Esophagus squamous epithelium (tissue), 5 donors: ENCODE measurements at regions not wholly inside any gene's neighbourhood (a gene's known extent, or its start where the extent isn't known, plus 50 kb on each side); places are given as distances from the start of the nearest gene placed in this dataset.

Source experiments
- DNase-seq: peaks from one replicate; lab custom pipeline; 2025; lab: John Stamatoyannopoulos, UW
- H3K27ac ChIP-seq, 4 donors: fragments of 200-600 bp; sonication (generic); one replicate each; pipeline ENCODE4 v1.5.1; 2016 to 2019; ENCODE audit warnings: mild to moderate bottlenecking in 1 of 4
- H3K27me3 ChIP-seq, 4 donors: fragments of 200-600 bp; sonication (generic); 1 replicate in 3 of 4; 2 replicates in 1 of 4; pipeline versions ENCODE4 v1.5.1 to v1.6.0; 2017 to 2021; ENCODE audit warnings: antibody characterized with exemption in 1 of 4
- H3K36me3 ChIP-seq, 3 donors: fragments of 200-600 bp; sonication (generic); one replicate each; pipeline ENCODE4 v1.5.1; 2016 to 2019
- H3K4me1 ChIP-seq, 3 donors: fragments of 200-600 bp; sonication (generic); one replicate each; pipeline ENCODE4 v1.5.1; 2017 to 2019
- H3K4me3 ChIP-seq, 4 donors: fragments of 200-600 bp; sonication (generic); 1 replicate in 3 of 4; 2 replicates in 1 of 4; pipeline ENCODE4 v1.5.1; 2016 to 2019; ENCODE audit warnings: mild to moderate bottlenecking in 2 of 4, moderate library complexity in 1 of 4
- H3K9me3 ChIP-seq, 3 donors: fragments of 200-600 bp; sonication (generic); one replicate each; pipeline ENCODE4 v1.5.1; 2016 to 2019
- CTCF ChIP-seq, 6 experiments: fragments of 450-650 bp in 4 of 6; fragments of 200-600 bp in 2 of 6; sonication (generic) in 2 of 6; IDR thresholded peaks; one replicate each; pipeline ENCODE4 v1.5.1; 2016 to 2019; ENCODE audit warnings: antibody characterized with exemption in 6 of 6, mild to moderate bottlenecking in 4 of 6, moderate library complexity in 4 of 6
- POLR2A ChIP-seq, 4 donors: fragments of 450-650 bp; IDR thresholded peaks; one replicate each; pipeline ENCODE4 v1.6.1; 2017; ENCODE audit warnings: antibody characterized with exemption in 4 of 4, mild to moderate bottlenecking in 4 of 4, moderate library complexity in 3 of 4
- WGBS, 2 donors: methylation state at CpG; one replicate each; pipeline ENCODE4 v1.1.5; 2018; 5-methylcytosine and 5-hydroxymethylcytosine counted together
- intact Hi-C: fragments of 100-400 bp; cut with DNase I; formaldehyde crosslinking; loops from one replicate; pipeline ENCODE4 v1.15.0; 2022
- donor health status: DM: yes; HTN: yes; CAD: no.

GRCh38 chrX:45783002-45783401 is 582.3 kb upstream of the DIPK2B start:
- no peak overlapping the region for H3K4me3 ChIP-seq
- 60 to 79% methylated on average over 5 to 6 of the region's 6 CpGs for WGBS, 2 donors
- no peak for DNase-seq
- peak overlapping the region in 1 of 4 donors; percentile 54 for H3K27ac ChIP-seq
- H3K27me3 ChIP-seq, result no peaks in the 10 kb centered on the region
- H3K4me1 ChIP-seq, result peaks cover 0 to 76% (median 7%) of the 10 kb centered on the region in 3 donors
- no peak for TF ChIP-seq POLR2A (IDR thresholded peaks at IDR 0.05)
- no peak for TF ChIP-seq CTCF (IDR thresholded peaks at IDR 0.05)
- H3K36me3 ChIP-seq, result no peaks in the 10 kb centered on the region
- no peaks in the 10 kb centered on the region for H3K9me3 ChIP-seq
- intact Hi-C loops, result no loop called here

- no peaks in the 10 kb centered on the region for H3K27me3 ChIP-seq
- H3K9me3 ChIP-seq, result no peaks in the 10 kb centered on the region
- WGBS, 2 donors, result 25 to 39% methylated on average over 3 of the region's 4 CpGs
- intact Hi-C loops, result no loop called here
- no peaks in the 10 kb centered on the region for H3K36me3 ChIP-seq
- DNase-seq, result no peak
- no peak overlapping the region for H3K4me3 ChIP-seq
- H3K4me1 ChIP-seq, result peaks cover 0 to 77% (median 7%) of the 10 kb centered on the region in 3 donors
- TF ChIP-seq CTCF (IDR thresholded peaks at IDR 0.05) (peak in 1 of 6 experiments; percentile 29), POLR2A (IDR thresholded peaks at IDR 0.05) (no peak)
- H3K27ac ChIP-seq, result peak overlapping the region; percentile 11 to 54 (median 29)
Observed at GRCh38 chrX:45781901-45782553, 581.4 kb upstream of the DIPK2B start.

GRCh38 chrX:45778616-45779015 is 577.9 kb upstream of the DIPK2B start:
- TF ChIP-seq CTCF (IDR thresholded peaks at IDR 0.05), result no peak
- no peak for TF ChIP-seq POLR2A (IDR thresholded peaks at IDR 0.05)
- 14 to 35% methylated on average over 1 of the region's 1 CpG for WGBS, 2 donors

GRCh38 chrX:45777366-45777765 is 576.7 kb upstream of the DIPK2B start:
- TF ChIP-seq CTCF (IDR thresholded peaks at IDR 0.05), result no peak
- no peak for TF ChIP-seq POLR2A (IDR thresholded peaks at IDR 0.05)
- no peaks in the 10 kb centered on the region for H3K36me3 ChIP-seq
- intact Hi-C loops, result no loop called here
- no peaks in the 10 kb centered on the region for H3K27me3 ChIP-seq
- H3K27ac ChIP-seq, result no peak overlapping the region
- no peaks in the 10 kb centered on the region for H3K9me3 ChIP-seq
- no peak for DNase-seq
- peaks cover 0 to 97% (median 7%) of the 10 kb centered on the region in 3 donors for H3K4me1 ChIP-seq
- WGBS, 2 donors, result 46 to 58% methylated on average over 2 to 3 of the region's 3 CpGs
- H3K4me3 ChIP-seq, result no peak overlapping the region

More at GRCh38 chrX:45778616-45779015, 577.9 kb upstream of the DIPK2B start:
- Histone ChIP-seq H3K4me1 (peaks cover 0 to 97% (median 7%) of the 10 kb centered on the region in 3 donors), H3K4me3 (no peak overlapping the region), H3K36me3 (no peaks in the 10 kb centered on the region), H3K9me3 (no peaks in the 10 kb centered on the region), H3K27ac (no peak overlapping the region), H3K27me3 (no peaks in the 10 kb centered on the region)
- intact Hi-C loops, result no loop called here
- DNase-seq, result no peak

- 25 to 59% methylated on average over 2 of the region's 2 CpGs for WGBS, 2 donors
- no peaks in the 10 kb centered on the region for H3K27me3 ChIP-seq
- TF ChIP-seq CTCF (IDR thresholded peaks at IDR 0.05), result no peak
- no peak for TF ChIP-seq POLR2A (IDR thresholded peaks at IDR 0.05)
- DNase-seq, result no peak
- H3K9me3 ChIP-seq, result no peaks in the 10 kb centered on the region
- peaks cover 0 to 100% (median 7%) of the 10 kb centered on the region in 3 donors for H3K4me1 ChIP-seq
- peak overlapping the region in 3 of 4 donors; percentile 16 to 88 (median 85) for H3K27ac ChIP-seq
- no peaks in the 10 kb centered on the region for H3K36me3 ChIP-seq
- intact Hi-C loops, result no loop called here
- H3K4me3 ChIP-seq, result no peak overlapping the region
Observed at GRCh38 chrX:45775468-45775867, 574.8 kb upstream of the DIPK2B start.
